ENCODE measurements at regions not wholly inside any gene's neighbourhood (a gene's known extent, or its start where the extent isn't known, plus 50 kb on each side); places are given as distances from the start of the nearest gene placed in this dataset.

- Histone ChIP-seq H2BK120ac (replicated peaks; ENCODE audit: low read depth, low read length) (no peak overlapping the region), H3K18ac (ENCODE audit: extremely low read depth, low read length) (no peak overlapping the region), H4K5ac (ENCODE audit: insufficient read length, low read depth, low read length) (no peak overlapping the region), H3K56ac (replicated peaks; ENCODE audit: insufficient read length, low read depth, low read length) (no peak overlapping the region), H3K79me2 (ENCODE audit: control insufficient read depth in 1 of 2, insufficient read depth in 2 of 2, low read length in 2 of 2) (no peaks in the 10 kb centered on the region), H4K91ac (replicated peaks; ENCODE audit: insufficient read length, low read length) (no peak overlapping the region), H3K4me1 (replicated peaks in 1 of 4; ENCODE audit: control insufficient read depth in 3 of 4, insufficient read depth in 4 of 4, low read length in 3 of 4) (peaks cover 0 to 9% (median 4%) of the 10 kb centered on the region in 4 experiments; a peak in 2 of 7 replicates), H3K9me3 (ENCODE audit: insufficient read depth in 2 of 2, low read depth in 1 of 2, low read length in 1 of 2) (peaks cover 0 to 8% of the 10 kb centered on the region in 2 experiments; a peak in 2 of 4 replicates), H2BK5ac (ENCODE audit: low read depth, low read length) (no peak overlapping the region), H3K4me3 (ENCODE audit: extremely low read depth in 1 of 4, insufficient read depth in 2 of 4, low read depth in 3 of 4, low read length in 4 of 4) (no peak overlapping the region), H4K8ac (ENCODE audit: extremely low read depth, insufficient read depth, low read length) (no peak overlapping the region), H4K20me1 (replicated peaks in 1 of 2; ENCODE audit: control insufficient read depth in 1 of 2, insufficient read depth in 2 of 2, low read length in 2 of 2) (no peaks in the 10 kb centered on the region), H3K23ac (ENCODE audit: insufficient read length) (no peak overlapping the region), H3K9ac (replicated peaks in 1 of 4; ENCODE audit: extremely low read depth in 1 of 4, low read depth in 3 of 4, low read length in 3 of 4) (no peak overlapping the region), H3K4ac (replicated peaks; ENCODE audit: insufficient read length, low read depth, low read length) (no peak overlapping the region), H3K4me2 (ENCODE audit: insufficient read depth in 1 of 2, low read depth in 2 of 2, low read length in 2 of 2) (no peak overlapping the region), H3K79me1 (ENCODE audit: low read depth, low read length) (no peaks in the 10 kb centered on the region), H3K27ac (ENCODE audit: low read depth, low read length) (no peak overlapping the region), H2BK15ac (ENCODE audit: low read length) (no peak overlapping the region), H2AFZ (ENCODE audit: low read length) (no peak overlapping the region), H3K36me3 (ENCODE audit: control insufficient read depth in 2 of 4, insufficient read depth in 4 of 4, low read length in 3 of 4) (peaks cover 0 to 3% (median 0%) of the 10 kb centered on the region in 4 experiments; a peak in 1 of 8 replicates), H2BK12ac (ENCODE audit: low read depth, low read length) (no peak overlapping the region), H2AK5ac (ENCODE audit: low read depth, low read length) (no peak overlapping the region), H3K23me2 (ENCODE audit: low read depth, low read length) (no peaks in the 10 kb centered on the region), H3K14ac (ENCODE audit: insufficient read length) (no peak overlapping the region), H3K27me3 (replicated peaks in 1 of 4; ENCODE audit: control insufficient read depth in 3 of 4, extremely low read depth in 1 of 4, insufficient read depth in 3 of 4, low read length in 3 of 4) (no peaks in the 10 kb centered on the region), H2BK20ac (ENCODE audit: low read length) (no peak overlapping the region)
- ChIA-PET POLR2A (ENCODE audit: partially characterized antibody) (no interaction called here), CTCF (ENCODE audit: partially characterized antibody) (no interaction called here)
- FAIRE-seq (no peak), DNase-seq (ENCODE audit: low read depth in 1 of 2, low spot score in 2 of 2) (no peak)
- 93% methylated on average over 2 of the region's 2 CpGs; no CpG with 5 or more reads in 1 of the 2 experiments for WGBS, 2 experiments (ENCODE audit: extremely low coverage in 1 of 2, insufficient coverage in 1 of 2, insufficient read length in 1 of 2, insufficient replicate concordance in 2 of 2, low coverage in 1 of 2, low lambda C conversion rate in 2 of 2, missing lambda C conversion rate in 1 of 2)
- TF ChIP-seq E2F6 (IDR thresholded peaks at IDR 0.05) (no peak), GABPA (IDR thresholded peaks at IDR 0.05; ENCODE audit: borderline replicate concordance, insufficient read depth, low read length) (no peak), POLR2A (IDR thresholded peaks at IDR 0.05; ENCODE audit: control extremely low read depth in 1 of 2, low read depth in 2 of 2, low read length in 2 of 2) (no peak), SIX5 (IDR thresholded peaks at IDR 0.05; ENCODE audit: low read depth, low read length) (no peak), KDM1A (IDR thresholded peaks at IDR 0.05; ENCODE audit: borderline replicate concordance, low read length) (no peak), KDM5A (IDR thresholded peaks at IDR 0.05; ENCODE audit: low read length) (no peak), EGR1 (IDR thresholded peaks at IDR 0.05; ENCODE audit: borderline replicate concordance, low read depth, low read length) (no peak)
Measured at GRCh38 chr10:33812586-33812985, 478.1 kb upstream of the NRP1 start.

Data from H1 (cell line).